ENCODE measurements at regions not wholly inside any gene's neighbourhood (a gene's known extent, or its start where the extent isn't known, plus 50 kb on each side); places are given as distances from the start of the nearest gene placed in this dataset.

DNA sequence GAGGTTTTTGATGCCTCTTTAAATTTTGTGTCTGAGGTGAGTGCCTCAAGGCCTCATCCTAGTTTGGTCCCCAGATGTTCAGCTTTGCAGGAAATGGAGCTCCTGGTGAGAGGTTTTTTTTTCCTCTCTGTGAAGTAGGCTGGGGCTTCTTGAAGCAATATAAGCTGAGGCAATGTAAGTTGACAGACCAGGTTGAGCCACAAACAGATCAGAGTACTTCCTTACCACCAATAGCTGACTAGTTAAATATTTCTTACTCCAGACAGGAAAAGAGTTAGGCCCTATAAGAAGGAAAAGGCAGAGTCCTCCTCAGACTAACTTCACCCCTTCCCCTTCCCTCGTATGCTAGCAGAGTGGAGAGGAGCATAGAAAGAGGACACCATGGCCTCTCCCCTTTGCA is 341.0 kb downstream of the LMO4 start:
- POLR2A ChIA-PET (ENCODE audit: partially characterized antibody) = no interaction called here

DNA sequence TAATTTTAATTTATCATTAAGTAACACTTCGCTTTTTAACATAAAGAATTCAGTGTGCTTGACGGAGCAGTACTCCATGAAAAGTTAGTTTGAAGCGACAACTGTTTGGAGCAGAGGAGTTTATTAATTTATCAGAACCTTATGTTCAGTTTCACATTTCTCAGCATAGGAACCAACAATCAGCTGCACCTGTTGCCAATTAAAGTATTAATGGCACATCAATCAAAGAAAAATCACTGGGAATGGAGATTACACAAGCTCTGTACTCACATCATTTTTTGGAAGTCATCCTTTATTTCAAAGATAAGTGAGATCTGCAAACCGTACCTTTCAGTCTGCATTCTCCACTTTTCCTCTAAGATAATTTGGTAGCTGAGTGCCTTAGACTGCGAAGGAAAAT is 344.6 kb downstream of the LMO4 start:
- H3K27ac ChIP-seq (ENCODE audit: low read depth, low read length) = no peak overlapping the region
- no peaks in the 10 kb centered on the region for H3K27me3 ChIP-seq (ENCODE audit: insufficient read depth, low read length)
- Mint-ChIP-seq H3K4me3 (no peak overlapping the region), H3K9me3 (peaks cover 0 to 5% (median 0%) of the 10 kb centered on the region in 8 donors), H3K27ac (no peak overlapping the region), H3K27me3 (peaks cover 3 to 4% of the 10 kb centered on the region in 2 donors), H3K4me1 (no peaks in the 10 kb centered on the region), H3K36me3 (no peaks in the 10 kb centered on the region)
- no peak overlapping the region for H3K4me3 ChIP-seq (ENCODE audit: low read length in 2 of 2)
- H3K36me3 ChIP-seq (ENCODE audit: insufficient read depth, low read length) = no peaks in the 10 kb centered on the region
- H3K4me1 ChIP-seq (ENCODE audit: insufficient read depth, low read length) = no peaks in the 10 kb centered on the region
- ChIA-PET POLR2A (ENCODE audit: partially characterized antibody) (no interaction called here), CTCF (ENCODE audit: partially characterized antibody) (no interaction called here)
- DNase-seq = no peak
- H3K9me3 ChIP-seq (ENCODE audit: control insufficient read depth in 1 of 2, low read length in 2 of 2) = no peaks in the 10 kb centered on the region
- intact Hi-C loops (cut with micrococcal nuclease) = no loop called here

More for the DNA sequence above, 341.0 kb downstream of the LMO4 start:
- Mint-ChIP-seq H3K27ac (no peak overlapping the region), H3K9me3 (peaks cover 0 to 9% (median 0%) of the 10 kb centered on the region in 8 donors), H3K4me3 (no peak overlapping the region), H3K27me3 (peaks cover 6% of the 10 kb centered on the region in 2 donors), H3K4me1 (no peaks in the 10 kb centered on the region), H3K36me3 (no peaks in the 10 kb centered on the region)
- CTCF ChIA-PET (ENCODE audit: partially characterized antibody) = no interaction called here
- Histone ChIP-seq H3K9me3 (ENCODE audit: control insufficient read depth in 1 of 2, low read length in 2 of 2) (no peaks in the 10 kb centered on the region), H3K36me3 (ENCODE audit: insufficient read depth, low read length) (no peaks in the 10 kb centered on the region), H3K27me3 (ENCODE audit: insufficient read depth, low read length) (no peaks in the 10 kb centered on the region), H3K4me1 (ENCODE audit: insufficient read depth, low read length) (no peaks in the 10 kb centered on the region), H3K4me3 (ENCODE audit: low read length in 2 of 2) (no peak overlapping the region), H3K27ac (ENCODE audit: low read depth, low read length) (no peak overlapping the region)
- intact Hi-C loops (cut with micrococcal nuclease) = no loop called here
- no peak for DNase-seq

DNA sequence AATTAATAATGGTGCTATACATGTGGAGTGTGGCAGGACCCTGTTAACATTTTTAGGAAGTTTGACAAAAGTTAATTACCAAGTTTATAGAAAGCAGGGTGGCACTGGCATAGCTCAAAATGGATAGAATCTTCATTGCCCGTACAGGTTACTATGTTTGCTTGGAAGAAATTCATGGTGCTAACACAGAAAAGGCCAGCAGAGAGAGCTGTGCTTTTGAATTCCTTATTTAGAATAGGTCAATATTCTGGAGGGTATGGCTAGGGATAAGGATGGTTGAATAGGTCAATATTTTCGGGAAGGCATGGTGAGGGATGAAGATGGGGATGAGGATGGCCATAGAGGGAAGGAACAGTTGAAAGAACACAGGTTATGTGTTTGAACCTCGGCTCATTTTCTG is 345.1 kb downstream of the LMO4 start:
- H3K36me3 Mint-ChIP-seq = no peaks in the 10 kb centered on the region
- ChIA-PET POLR2A (ENCODE audit: partially characterized antibody) (no interaction called here), CTCF (ENCODE audit: partially characterized antibody) (no interaction called here)

DNA sequence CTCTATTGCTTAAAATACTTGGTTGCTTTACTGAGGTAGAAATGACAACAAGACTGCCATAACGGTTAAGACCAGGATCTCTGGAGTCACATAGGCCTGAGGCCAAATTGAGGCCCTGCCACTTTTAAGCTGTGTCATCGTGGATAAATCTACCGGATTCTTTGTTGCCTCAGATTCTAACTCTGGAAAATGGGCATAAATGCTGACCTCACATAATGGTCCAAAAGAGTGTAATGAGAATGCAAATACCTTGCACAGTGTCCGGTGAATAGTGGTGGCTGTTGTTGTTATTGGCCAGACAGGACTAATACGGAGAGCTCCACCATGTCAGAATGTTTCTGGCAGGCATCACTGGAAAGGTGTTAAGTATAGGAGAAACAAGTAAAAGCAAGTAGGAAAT is 346.1 kb downstream of the LMO4 start:
- Mint-ChIP-seq H3K9me3 (no peaks in the 10 kb centered on the region), H3K27me3 (peaks cover 3 to 4% of the 10 kb centered on the region in 2 donors), H3K36me3 (no peaks in the 10 kb centered on the region), H3K4me3 (no peak overlapping the region), H3K4me1 (no peaks in the 10 kb centered on the region), H3K27ac (no peak overlapping the region)
- H3K9me3 ChIP-seq (ENCODE audit: control insufficient read depth in 1 of 2, low read length in 2 of 2) = no peaks in the 10 kb centered on the region
- no peak overlapping the region for H3K27ac ChIP-seq (ENCODE audit: low read depth, low read length)
- no peak overlapping the region for H3K4me3 ChIP-seq (ENCODE audit: low read length in 2 of 2)
- CTCF ChIA-PET (ENCODE audit: partially characterized antibody) = interaction anchor here (0.5 to 0.7 kb wide), 2 partner anchors 103 to 349 kb away, joined by 3 read pairs; no protein-coding TSS in a partner anchor
- H3K27me3 ChIP-seq (ENCODE audit: insufficient read depth, low read length) = no peaks in the 10 kb centered on the region
- POLR2A ChIA-PET (ENCODE audit: partially characterized antibody) = no interaction called here
- intact Hi-C loops (cut with micrococcal nuclease) = no loop called here
- DNase-seq = no peak
- H3K4me1 ChIP-seq (ENCODE audit: insufficient read depth, low read length) = no peaks in the 10 kb centered on the region
- no peaks in the 10 kb centered on the region for H3K36me3 ChIP-seq (ENCODE audit: insufficient read depth, low read length)

More for the DNA sequence above, 345.1 kb downstream of the LMO4 start:
- intact Hi-C loops (cut with micrococcal nuclease) = no loop called here
- Histone ChIP-seq H3K9me3 (ENCODE audit: control insufficient read depth in 1 of 2, low read length in 2 of 2) (no peaks in the 10 kb centered on the region), H3K4me1 (ENCODE audit: insufficient read depth, low read length) (no peaks in the 10 kb centered on the region), H3K4me3 (ENCODE audit: low read length in 2 of 2) (no peak overlapping the region), H3K27ac (ENCODE audit: low read depth, low read length) (no peak overlapping the region), H3K27me3 (ENCODE audit: insufficient read depth, low read length) (no peaks in the 10 kb centered on the region), H3K36me3 (ENCODE audit: insufficient read depth, low read length) (no peaks in the 10 kb centered on the region)
- Mint-ChIP-seq H3K9me3 (peaks cover 0 to 4% (median 0%) of the 10 kb centered on the region in 8 donors), H3K4me3 (no peak overlapping the region), H3K27me3 (peaks cover 3 to 4% of the 10 kb centered on the region in 2 donors), H3K27ac (no peak overlapping the region), H3K4me1 (no peaks in the 10 kb centered on the region)
- DNase-seq = no peak

DNA sequence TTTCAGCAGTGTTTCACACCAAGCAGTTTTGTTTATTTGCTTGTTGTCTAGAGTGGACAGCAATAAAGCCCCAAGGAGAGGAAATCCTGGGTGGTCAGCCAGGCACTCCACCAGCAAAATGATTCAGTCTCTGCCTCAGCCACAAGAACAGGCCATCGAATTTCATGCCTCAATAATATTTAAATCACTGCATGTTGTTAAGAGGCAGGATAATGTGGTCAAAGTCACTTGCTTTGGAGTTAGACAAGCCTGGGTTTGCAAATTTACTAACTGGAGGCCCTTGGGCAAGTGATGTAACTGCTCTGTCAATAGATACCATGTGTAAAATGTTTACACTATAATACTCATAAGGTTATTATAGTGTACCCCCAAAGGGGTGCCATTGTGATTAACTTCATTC is 349.6 kb downstream of the LMO4 start:
- no peak overlapping the region for H3K4me3 ChIP-seq (ENCODE audit: low read length in 2 of 2)
- POLR2A ChIA-PET (ENCODE audit: partially characterized antibody) = no interaction called here
- no peak overlapping the region for H3K27ac ChIP-seq (ENCODE audit: low read depth, low read length)

DNA sequence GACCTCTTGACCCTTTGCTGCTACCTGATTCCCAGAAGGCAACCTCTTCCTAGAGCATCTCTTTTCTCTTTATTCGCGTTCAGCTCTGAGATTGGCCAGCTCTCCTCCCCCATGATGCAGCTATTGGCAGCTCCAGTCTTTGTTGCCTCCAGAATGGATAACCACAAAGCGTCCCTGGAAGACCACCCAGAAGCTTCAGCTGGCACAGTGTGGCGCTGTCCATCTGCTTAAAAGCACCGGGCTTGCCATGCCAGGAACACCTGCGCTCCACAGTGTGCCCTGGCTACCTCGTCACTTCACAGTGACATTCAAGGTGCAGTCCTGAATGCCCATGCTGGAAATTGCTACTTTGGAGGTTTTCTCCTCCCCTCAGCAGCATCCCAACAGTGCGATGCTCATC is 353.9 kb downstream of the LMO4 start:
- no peak overlapping the region for H3K4me3 Mint-ChIP-seq
- Histone ChIP-seq H3K9me3 (ENCODE audit: control insufficient read depth in 1 of 2, low read length in 2 of 2) (no peaks in the 10 kb centered on the region), H3K4me3 (ENCODE audit: low read length in 2 of 2) (no peak overlapping the region), H3K27me3 (ENCODE audit: insufficient read depth, low read length) (no peaks in the 10 kb centered on the region), H3K36me3 (ENCODE audit: insufficient read depth, low read length) (no peaks in the 10 kb centered on the region), H3K4me1 (ENCODE audit: insufficient read depth, low read length) (no peaks in the 10 kb centered on the region), H3K27ac (ENCODE audit: low read depth, low read length) (no peak overlapping the region)
- DNase-seq = no peak
- no peaks in the 10 kb centered on the region for H3K9me3 Mint-ChIP-seq
- ChIA-PET CTCF (ENCODE audit: partially characterized antibody) (no interaction called here), POLR2A (ENCODE audit: partially characterized antibody) (no interaction called here)
- peaks cover 0 to 1% of the 10 kb centered on the region in 2 donors for H3K27me3 Mint-ChIP-seq
- H3K4me1 Mint-ChIP-seq = peaks cover 0 to 2% (median 0%) of the 10 kb centered on the region in 4 donors
- no peaks in the 10 kb centered on the region for H3K36me3 Mint-ChIP-seq
- H3K27ac Mint-ChIP-seq = no peak overlapping the region
- intact Hi-C loops (cut with micrococcal nuclease) = no loop called here

More for the DNA sequence above, 349.6 kb downstream of the LMO4 start:
- H3K4me1 Mint-ChIP-seq = no peaks in the 10 kb centered on the region
- H3K9me3 Mint-ChIP-seq = no peaks in the 10 kb centered on the region
- Histone ChIP-seq H3K36me3 (ENCODE audit: insufficient read depth, low read length) (no peaks in the 10 kb centered on the region), H3K4me1 (ENCODE audit: insufficient read depth, low read length) (no peaks in the 10 kb centered on the region), H3K9me3 (ENCODE audit: control insufficient read depth in 1 of 2, low read length in 2 of 2) (no peaks in the 10 kb centered on the region), H3K27me3 (ENCODE audit: insufficient read depth, low read length) (no peaks in the 10 kb centered on the region)
- intact Hi-C loops (cut with micrococcal nuclease) = no loop called here
- no peak overlapping the region for H3K27ac Mint-ChIP-seq
- no peak for DNase-seq
- H3K27me3 Mint-ChIP-seq = peaks cover 3 to 4% of the 10 kb centered on the region in 2 donors
- H3K4me3 Mint-ChIP-seq = no peak overlapping the region
- no peaks in the 10 kb centered on the region for H3K36me3 Mint-ChIP-seq
- CTCF ChIA-PET (ENCODE audit: partially characterized antibody) = no interaction called here

DNA sequence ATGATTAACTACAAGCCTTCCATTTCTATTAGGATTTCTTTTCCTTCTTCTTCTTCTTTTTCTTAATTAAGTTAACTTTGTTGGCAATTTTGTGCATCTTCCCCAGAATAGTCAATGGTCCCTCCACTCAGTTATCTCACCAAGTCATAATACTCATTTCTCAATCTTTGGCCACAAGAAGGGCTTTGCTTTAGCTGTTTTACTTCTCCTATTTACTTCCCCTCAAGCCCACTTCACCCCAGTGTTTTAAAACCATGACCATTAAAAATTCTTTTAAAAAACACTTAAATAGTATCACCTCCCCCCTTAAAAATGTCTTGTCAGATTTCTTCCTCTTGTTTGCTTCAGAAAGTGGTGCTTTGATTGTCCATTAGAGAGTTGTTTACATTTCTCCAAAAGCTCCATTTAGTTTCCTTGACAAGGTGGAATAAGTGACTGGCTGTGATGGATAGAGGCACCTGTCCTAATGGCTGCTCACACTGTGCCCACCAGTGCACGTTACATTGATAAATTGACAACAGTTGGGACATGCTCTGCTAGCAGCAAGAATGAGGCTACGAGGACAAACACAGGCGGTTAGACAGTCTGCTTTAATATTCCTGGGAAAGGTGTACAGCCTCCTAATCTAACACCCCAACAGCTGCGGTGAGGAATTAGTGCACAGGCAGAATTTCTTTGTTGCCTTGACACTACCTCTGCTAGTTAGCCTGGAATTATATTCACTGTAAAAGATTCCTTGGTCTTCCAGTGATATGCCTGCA is 354.7 kb downstream of the LMO4 start:
- H3K4me3 ChIP-seq (ENCODE audit: low read length in 2 of 2) = no peak overlapping the region
- DNase-seq = no peak
- intact Hi-C loops (cut with micrococcal nuclease) = no loop called here
- no peaks in the 10 kb centered on the region for H3K9me3 Mint-ChIP-seq
- ChIA-PET POLR2A (ENCODE audit: partially characterized antibody) (no interaction called here), CTCF (ENCODE audit: partially characterized antibody) (interaction anchor here (1.9 kb wide), 1 partner anchor 357 kb away, joined by 4 read pairs; no protein-coding TSS in a partner anchor)
- H3K27me3 Mint-ChIP-seq = peaks cover 1 to 2% of the 10 kb centered on the region in 2 donors
- H3K27ac ChIP-seq (ENCODE audit: low read depth, low read length) = no peak overlapping the region
- H3K27ac Mint-ChIP-seq = peak overlapping the region in 1 of 7 donors; percentile 65
- no peaks in the 10 kb centered on the region for H3K9me3 ChIP-seq (ENCODE audit: control insufficient read depth in 1 of 2, low read length in 2 of 2)
- no peaks in the 10 kb centered on the region for H3K36me3 ChIP-seq (ENCODE audit: insufficient read depth, low read length)
- H3K4me1 ChIP-seq (ENCODE audit: insufficient read depth, low read length) = no peaks in the 10 kb centered on the region
- no peaks in the 10 kb centered on the region for H3K27me3 ChIP-seq (ENCODE audit: insufficient read depth, low read length)
- no peaks in the 10 kb centered on the region for H3K36me3 Mint-ChIP-seq
- H3K4me3 Mint-ChIP-seq = peak overlapping the region in 2 of 8 donors; percentile 72 to 79
- H3K4me1 Mint-ChIP-seq = peaks cover 0 to 2% (median 0%) of the 10 kb centered on the region in 4 donors

Measured in CD4-positive, alpha-beta memory T cell (primary cell).